ENCODE measurements at regions not wholly inside any gene's neighbourhood (a gene's known extent, or its start where the extent isn't known, plus 50 kb on each side); places are given as distances from the start of the nearest gene placed in this dataset.

DNA sequence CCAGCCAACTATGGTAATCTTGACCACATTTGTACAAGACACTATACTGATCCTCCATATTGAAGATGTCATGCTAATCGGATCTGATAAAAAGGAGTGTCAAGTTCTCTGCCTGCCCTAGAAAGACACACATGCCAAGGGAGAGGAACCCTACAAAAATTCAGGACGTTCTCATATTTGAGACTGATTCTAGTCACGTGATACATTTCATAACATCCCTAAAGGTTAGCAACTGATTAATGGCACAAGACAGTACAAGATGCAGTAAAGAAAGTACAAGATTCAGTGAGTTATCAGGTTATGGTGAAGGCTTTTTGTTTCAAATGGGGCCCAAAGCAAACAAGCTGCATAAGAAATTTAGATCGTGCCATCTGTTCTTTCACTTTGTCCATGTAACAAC is 190.7 kb upstream of the MOCS1 start:
- Histone ChIP-seq H3K9me3 (no peaks in the 10 kb centered on the region), H3K27me3 (no peaks in the 10 kb centered on the region), H3K27ac (no peak overlapping the region), H3K4me3 (no peak overlapping the region), H3K4me1 (ENCODE audit: insufficient read depth) (no peaks in the 10 kb centered on the region), H3K36me3 (no peaks in the 10 kb centered on the region)
- TF ChIP-seq, protein P1, sequence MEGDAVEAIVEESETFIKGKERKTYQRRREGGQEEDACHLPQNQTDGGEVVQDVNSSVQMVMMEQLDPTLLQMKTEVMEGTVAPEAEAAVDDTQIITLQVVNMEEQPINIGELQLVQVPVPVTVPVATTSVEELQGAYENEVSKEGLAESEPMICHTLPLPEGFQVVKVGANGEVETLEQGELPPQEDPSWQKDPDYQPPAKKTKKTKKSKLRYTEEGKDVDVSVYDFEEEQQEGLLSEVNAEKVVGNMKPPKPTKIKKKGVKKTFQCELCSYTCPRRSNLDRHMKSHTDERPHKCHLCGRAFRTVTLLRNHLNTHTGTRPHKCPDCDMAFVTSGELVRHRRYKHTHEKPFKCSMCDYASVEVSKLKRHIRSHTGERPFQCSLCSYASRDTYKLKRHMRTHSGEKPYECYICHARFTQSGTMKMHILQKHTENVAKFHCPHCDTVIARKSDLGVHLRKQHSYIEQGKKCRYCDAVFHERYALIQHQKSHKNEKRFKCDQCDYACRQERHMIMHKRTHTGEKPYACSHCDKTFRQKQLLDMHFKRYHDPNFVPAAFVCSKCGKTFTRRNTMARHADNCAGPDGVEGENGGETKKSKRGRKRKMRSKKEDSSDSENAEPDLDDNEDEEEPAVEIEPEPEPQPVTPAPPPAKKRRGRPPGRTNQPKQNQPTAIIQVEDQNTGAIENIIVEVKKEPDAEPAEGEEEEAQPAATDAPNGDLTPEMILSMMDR (IDR thresholded peaks at IDR 0.05), result no peak
- TF ChIP-seq POLR2A (IDR thresholded peaks at IDR 0.05), result no peak
- no peak for TF ChIP-seq EP300 (IDR thresholded peaks at IDR 0.05)
- 76 to 88% (median 79%) methylated on average over 4 of the region's 4 CpGs for WGBS, 3 donors
- intact Hi-C loops (cut with DNase I), result no loop called here
- DNase-seq, result no peak

DNA sequence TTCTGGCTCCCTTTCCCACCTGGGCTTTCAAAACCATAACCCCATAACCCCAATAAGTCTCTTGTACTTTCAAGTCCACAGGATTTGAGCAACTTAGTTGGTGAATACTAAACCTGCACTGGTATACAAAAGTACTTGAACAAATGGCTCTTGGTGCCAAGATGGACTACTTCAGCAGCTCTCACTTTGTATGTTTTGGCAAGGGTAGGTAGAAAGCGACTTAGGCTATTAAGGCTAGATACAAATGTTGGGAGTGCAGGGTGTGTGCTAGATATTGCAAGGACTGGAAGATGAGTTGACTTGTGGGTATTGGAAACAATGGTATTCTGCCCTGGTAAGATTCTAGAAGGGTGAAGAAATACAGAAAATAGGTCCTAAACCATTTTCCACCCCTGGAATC is 182.6 kb upstream of the MOCS1 start:
- Histone ChIP-seq H3K27me3 (no peaks in the 10 kb centered on the region), H3K36me3 (no peaks in the 10 kb centered on the region), H3K27ac (no peak overlapping the region), H3K4me3 (no peak overlapping the region), H3K9me3 (no peaks in the 10 kb centered on the region), H3K4me1 (ENCODE audit: insufficient read depth) (no peaks in the 10 kb centered on the region)
- no peak for DNase-seq
- TF ChIP-seq, protein P1 (IDR thresholded peaks at IDR 0.05), result no peak
- no peak for TF ChIP-seq POLR2A (IDR thresholded peaks at IDR 0.05)
- TF ChIP-seq EP300 (IDR thresholded peaks at IDR 0.05), result no peak
- intact Hi-C loops (cut with DNase I), result no loop called here
- 0 to 59% (median 48%) methylated on average over 1 of the region's 1 CpG for WGBS, 3 donors

DNA sequence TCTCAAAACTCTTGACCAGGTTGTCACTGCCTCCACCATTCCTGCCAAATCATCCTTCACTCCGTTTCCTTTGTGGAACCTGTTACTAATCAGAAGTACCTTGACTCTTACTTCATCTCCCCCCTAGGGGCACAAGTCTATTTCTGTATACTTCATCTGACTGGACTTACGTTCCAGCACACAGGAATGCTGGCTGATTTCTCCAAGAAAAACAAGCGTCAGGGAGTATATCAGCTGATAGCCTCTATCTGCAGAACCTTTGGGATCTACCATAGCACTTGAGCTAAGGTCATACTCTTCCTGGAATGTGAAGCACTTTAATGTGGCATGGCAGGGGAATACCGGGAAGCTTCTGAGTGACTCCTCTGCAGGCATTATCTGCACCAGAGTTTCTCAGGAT is 178.1 kb upstream of the MOCS1 start:
- Histone ChIP-seq H3K9me3 (no peaks in the 10 kb centered on the region), H3K4me1 (ENCODE audit: insufficient read depth) (no peaks in the 10 kb centered on the region), H3K4me3 (no peak overlapping the region), H3K27ac (no peak overlapping the region), H3K36me3 (no peaks in the 10 kb centered on the region), H3K27me3 (no peaks in the 10 kb centered on the region)
- 6 to 24% (median 7%) methylated on average over 4 of the region's 4 CpGs for WGBS, 3 donors
- no peak for DNase-seq
- intact Hi-C loops (cut with DNase I), result no loop called here
- TF ChIP-seq POLR2A (IDR thresholded peaks at IDR 0.05) (no peak), EP300 (IDR thresholded peaks at IDR 0.05) (no peak)
- TF ChIP-seq, protein P1 (IDR thresholded peaks at IDR 0.05), result no peak

DNA sequence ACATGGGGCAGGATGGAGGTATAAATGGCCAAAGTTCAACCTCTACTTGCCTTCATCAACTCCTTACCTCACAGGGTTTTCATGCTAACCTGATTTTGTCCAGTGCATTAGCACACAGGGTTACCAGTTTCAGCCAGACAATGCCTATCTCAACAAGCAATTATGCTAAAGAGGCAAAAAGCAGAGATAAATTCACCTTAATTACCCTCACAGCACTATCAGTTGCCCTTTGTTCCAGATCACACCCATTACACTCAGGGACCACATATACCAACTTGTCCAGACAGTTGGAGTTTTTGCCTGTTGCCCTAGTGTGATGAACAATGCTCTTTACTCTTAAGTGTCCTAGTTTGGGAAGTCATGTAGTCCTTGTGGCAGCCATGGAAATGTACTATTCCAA is 174.5 kb upstream of the MOCS1 start:
- intact Hi-C loops (cut with DNase I), result no loop called here
- Histone ChIP-seq H3K9me3 (no peaks in the 10 kb centered on the region), H3K36me3 (no peaks in the 10 kb centered on the region), H3K4me1 (ENCODE audit: insufficient read depth) (no peaks in the 10 kb centered on the region), H3K27me3 (no peaks in the 10 kb centered on the region), H3K27ac (no peak overlapping the region), H3K4me3 (no peak overlapping the region)
- DNase-seq, result no peak
- TF ChIP-seq EP300 (IDR thresholded peaks at IDR 0.05) (no peak), POLR2A (IDR thresholded peaks at IDR 0.05) (no peak)

DNA sequence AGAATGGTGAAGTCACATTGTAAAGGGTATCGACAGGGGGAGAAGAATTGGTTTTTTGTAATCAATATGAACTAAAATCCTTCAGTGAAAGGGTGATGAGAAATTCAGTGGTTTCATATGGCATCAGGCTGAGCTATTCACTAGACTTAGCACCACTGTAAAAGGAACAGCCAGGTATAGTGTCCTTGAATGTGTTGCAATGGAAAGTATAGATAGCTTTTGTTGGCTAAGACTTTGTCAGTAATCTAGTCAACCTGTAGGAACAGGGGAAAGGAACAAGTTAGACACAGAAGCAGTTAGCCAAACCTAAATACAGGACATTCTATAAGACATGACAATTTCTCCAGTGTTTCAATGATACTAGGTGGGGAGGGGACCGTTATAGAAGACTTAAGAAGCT is 172.6 kb upstream of the MOCS1 start:
- DNase-seq, result no peak
- no peaks in the 10 kb centered on the region for H3K9me3 ChIP-seq
- no peaks in the 10 kb centered on the region for H3K4me1 ChIP-seq (ENCODE audit: insufficient read depth)
- H3K27ac ChIP-seq, result no peak overlapping the region
- no peaks in the 10 kb centered on the region for H3K27me3 ChIP-seq
- 81 to 88% (median 86%) methylated on average over 2 of the region's 2 CpGs for WGBS, 3 donors
- intact Hi-C loops (cut with DNase I), result no loop called here
- H3K36me3 ChIP-seq, result no peaks in the 10 kb centered on the region
- H3K4me3 ChIP-seq, result no peak overlapping the region
- TF ChIP-seq POLR2A (IDR thresholded peaks at IDR 0.05) (no peak), EP300 (IDR thresholded peaks at IDR 0.05) (no peak)
- TF ChIP-seq, protein P1 (IDR thresholded peaks at IDR 0.05), result no peak
